Gastroesophageal sphincter (tissue), 4 donors: ENCODE measurements at regions not wholly inside any gene's neighbourhood (a gene's known extent, or its start where the extent isn't known, plus 50 kb on each side); places are given as distances from the start of the nearest gene placed in this dataset.

Experiments
- ATAC-seq: fragments of 150-250 bp; one replicate; pipeline ENCODE4 v1.9.1; 2016; ENCODE audit warnings: mild to moderate bottlenecking, moderate library complexity
- H3K27ac ChIP-seq, 4 donors: fragments of 200-600 bp; sonication (generic) in 3 of 4; 1 replicate in 3 of 4; 2 replicates in 1 of 4; pipeline ENCODE4 v1.5.1; 2016 to 2019
- H3K27me3 ChIP-seq: fragments of 200-600 bp; sonication (generic); one replicate; pipeline ENCODE4 v1.5.1; 2019
- H3K36me3 ChIP-seq, 2 donors: fragments of 200-600 bp; sonication (generic); one replicate each; pipeline ENCODE4 v1.5.1; 2019; ENCODE audit warnings: control low read depth in 1 of 2
- H3K4me1 ChIP-seq, 3 donors: fragments of 200-600 bp; sonication (generic); 1 replicate in 2 of 3; 2 replicates in 1 of 3; pipeline ENCODE4 v1.5.1; 2016 to 2019; ENCODE audit warnings: control low read depth in 2 of 3
- H3K4me3 ChIP-seq, 2 donors: fragments of 200-600 bp; sonication (generic); one replicate each; pipeline ENCODE4 v1.5.1; 2019; ENCODE audit warnings: mild to moderate bottlenecking in 1 of 2, moderate library complexity in 1 of 2
- H3K9me3 ChIP-seq, 3 donors: fragments of 200-600 bp; sonication (generic); one replicate each; pipeline ENCODE4 v1.5.1; 2017 to 2019; ENCODE audit warnings: control low read depth in 2 of 3
- CTCF ChIP-seq, 4 experiments: fragments of 200-600 bp in 2 of 4; fragments of 450-650 bp in 2 of 4; sonication (generic) in 1 of 4; IDR thresholded peaks; one replicate each; pipeline ENCODE4 v1.5.1; 2017 to 2019; ENCODE audit warnings: antibody characterized with exemption in 4 of 4, mild to moderate bottlenecking in 2 of 4, moderate library complexity in 2 of 4
- EP300 ChIP-seq: sonication (generic); formaldehyde crosslinking; IDR thresholded peaks from one replicate; pipeline ENCODE4 v1.6.1; 2017; ENCODE audit warnings: antibody characterized with exemption, mild to moderate bottlenecking
- POLR2A ChIP-seq, 2 donors: fragments of 450-650 bp; IDR thresholded peaks; one replicate each; pipeline ENCODE4 v1.6.1; 2017; ENCODE audit warnings: antibody characterized with exemption in 2 of 2, mild to moderate bottlenecking in 2 of 2, moderate library complexity in 1 of 2
- POLR2AphosphoS5 ChIP-seq: sonication (generic); formaldehyde crosslinking; IDR thresholded peaks from one replicate; pipeline ENCODE4 v1.6.1; 2017; ENCODE audit warnings: antibody characterized with exemption
- WGBS, 2 donors: methylation state at CpG; one replicate each; pipeline ENCODE4 v1.1.5; 2018; ENCODE audit warnings: low coverage in 1 of 2; 5-methylcytosine and 5-hydroxymethylcytosine counted together

DNA sequence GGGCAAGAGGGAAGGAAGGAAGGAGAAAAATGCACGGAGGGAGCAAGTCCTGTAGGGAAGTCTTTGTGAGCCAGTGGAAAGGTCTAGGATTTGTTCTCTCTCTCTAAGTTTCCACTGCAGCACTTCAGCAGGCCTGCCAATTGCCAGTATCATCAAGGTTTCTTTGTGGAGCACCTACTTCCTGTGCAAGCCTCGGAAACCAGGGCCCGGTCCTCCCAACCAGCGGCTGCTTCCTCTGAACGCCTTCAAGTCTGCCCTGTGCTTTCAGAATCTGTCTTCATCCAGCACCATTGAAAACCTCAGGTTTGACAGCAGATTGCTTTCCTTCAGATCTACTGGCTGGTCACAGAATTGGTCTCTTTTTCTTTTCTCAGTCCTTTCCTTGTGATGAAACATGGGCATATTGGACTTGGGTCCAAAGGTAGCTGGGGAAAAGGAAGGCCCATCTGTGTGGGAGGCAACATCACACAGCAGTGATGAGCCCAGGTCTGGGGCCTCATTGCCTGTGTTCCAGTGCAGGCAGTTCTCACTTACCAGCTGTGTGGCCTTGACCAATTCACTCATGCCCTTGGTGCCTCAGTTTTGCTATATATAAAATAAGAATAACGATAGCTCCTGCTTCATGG lies 144.5 kb downstream of the SEC16B start:
- no peak overlapping the region for H3K27ac ChIP-seq
- no peak for ATAC-seq
- H3K36me3 ChIP-seq: no peaks in the 10 kb centered on the region
- no peak overlapping the region for H3K4me3 ChIP-seq
- 40 to 86% methylated on average over 1 to 5 of the region's 6 CpGs for WGBS, 2 donors
- H3K27me3 ChIP-seq: no peaks in the 10 kb centered on the region
- no peaks in the 10 kb centered on the region for H3K9me3 ChIP-seq
- peaks cover 0 to 15% (median 0%) of the 10 kb centered on the region in 3 donors for H3K4me1 ChIP-seq
- TF ChIP-seq POLR2A (IDR thresholded peaks at IDR 0.05) (no peak), POLR2AphosphoS5 (no peak), CTCF (IDR thresholded peaks at IDR 0.05) (no peak), EP300 (no peak)

DNA sequence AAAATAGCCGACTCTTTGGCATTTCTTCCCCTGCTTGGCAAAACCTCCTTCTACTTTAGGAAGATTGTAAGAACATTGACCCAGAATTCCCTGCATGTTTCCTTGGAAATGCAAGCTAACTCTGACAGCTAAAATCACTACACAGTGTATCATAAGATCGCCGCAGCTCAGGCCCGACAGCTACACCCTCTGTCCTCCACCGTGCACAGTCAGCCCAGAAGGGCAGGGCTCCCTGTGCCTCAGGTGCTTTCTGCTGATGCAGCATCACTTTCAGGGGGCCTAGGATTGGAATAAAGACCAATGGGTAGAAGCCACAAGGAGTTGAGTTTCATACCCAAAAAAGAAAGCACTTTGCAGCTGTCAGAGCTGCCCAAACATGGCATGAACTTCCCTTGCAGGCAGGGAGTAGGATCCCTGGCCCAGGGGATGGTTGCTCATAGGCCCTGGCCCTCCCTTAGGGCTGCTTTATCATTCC lies 145.3 kb downstream of the SEC16B start:
- no peak for ATAC-seq
- no peaks in the 10 kb centered on the region for H3K27me3 ChIP-seq
- TF ChIP-seq POLR2A (IDR thresholded peaks at IDR 0.05): no peak
- no peak for TF ChIP-seq CTCF (IDR thresholded peaks at IDR 0.05)
- TF ChIP-seq POLR2AphosphoS5: no peak
- TF ChIP-seq EP300: no peak
- H3K36me3 ChIP-seq: no peaks in the 10 kb centered on the region
- peaks cover 0 to 15% (median 0%) of the 10 kb centered on the region in 3 donors for H3K4me1 ChIP-seq
- no peak overlapping the region for H3K27ac ChIP-seq
- no peak overlapping the region for H3K4me3 ChIP-seq
- WGBS, 2 donors: 0 to 30% methylated on average over 1 to 3 of the region's 5 CpGs
- H3K9me3 ChIP-seq: no peaks in the 10 kb centered on the region

GRCh38 chr1:177820213-177820612 lies 149.6 kb downstream of the SEC16B start:
- peaks cover 0 to 15% (median 0%) of the 10 kb centered on the region in 3 donors for H3K4me1 ChIP-seq
- H3K36me3 ChIP-seq: no peaks in the 10 kb centered on the region
- TF ChIP-seq POLR2AphosphoS5 (no peak), POLR2A (IDR thresholded peaks at IDR 0.05) (no peak), EP300 (no peak), CTCF (IDR thresholded peaks at IDR 0.05) (no peak)
- peaks cover 0 to 6% (median 0%) of the 10 kb centered on the region in 3 donors for H3K9me3 ChIP-seq
- no peak for ATAC-seq
- WGBS, 2 donors: 87% methylated on average over 6 of the region's 6 CpGs; no CpG with 5 or more reads in 1 of the 2 donors
- H3K4me3 ChIP-seq: no peak overlapping the region
- H3K27ac ChIP-seq: no peak overlapping the region
- no peaks in the 10 kb centered on the region for H3K27me3 ChIP-seq

DNA sequence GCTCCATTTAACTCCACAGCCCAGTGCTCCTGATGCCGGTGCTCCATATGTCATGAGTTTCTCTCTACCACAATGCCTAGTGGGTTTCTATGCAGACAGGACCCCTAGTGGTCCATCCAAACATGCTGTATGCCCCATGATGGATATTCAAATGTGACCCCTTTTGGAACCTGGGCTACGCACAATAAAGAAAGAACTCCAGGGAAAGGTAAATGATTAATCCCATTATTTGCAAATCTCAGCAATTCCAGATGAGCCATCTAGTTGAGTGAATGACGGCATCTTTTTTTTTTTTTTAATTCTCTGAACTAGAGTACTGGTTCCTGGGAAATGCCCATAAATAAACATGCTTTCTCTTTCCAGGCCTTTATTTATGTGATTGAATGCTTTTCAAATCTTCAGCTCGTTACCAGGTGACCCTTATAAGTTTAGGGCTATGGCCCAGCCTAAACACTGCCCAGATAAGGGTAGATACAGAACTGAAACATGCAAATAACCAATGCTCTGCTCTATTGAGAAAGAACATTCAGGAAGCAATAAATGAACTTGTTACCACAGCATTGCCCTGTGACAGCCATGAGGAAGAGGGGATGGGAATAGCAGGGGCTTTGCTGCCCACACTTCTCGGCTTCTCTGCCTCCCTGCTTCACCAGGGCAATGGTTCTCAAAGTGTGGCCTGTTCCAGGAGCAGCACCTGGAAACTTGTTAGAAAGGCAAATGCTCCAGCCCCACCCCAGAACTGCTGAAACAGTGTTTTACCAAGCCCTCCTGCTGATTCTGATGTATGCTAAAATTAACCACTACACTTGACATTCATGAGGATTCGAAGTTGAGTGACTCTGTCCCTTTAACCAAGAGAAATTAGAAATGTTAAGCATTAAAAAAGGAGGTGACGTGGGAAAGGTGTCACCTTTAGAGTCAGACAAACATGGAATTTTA lies 151.7 kb downstream of the SEC16B start:
- H3K27ac ChIP-seq: no peak overlapping the region
- TF ChIP-seq EP300: no peak
- 69 to 84% methylated on average over 3 to 7 of the region's 7 CpGs for WGBS, 2 donors
- H3K27me3 ChIP-seq: no peaks in the 10 kb centered on the region
- no peaks in the 10 kb centered on the region for H3K36me3 ChIP-seq
- peaks cover 0 to 6% (median 0%) of the 10 kb centered on the region in 3 donors for H3K9me3 ChIP-seq
- no peak for ATAC-seq
- no peaks in the 10 kb centered on the region for H3K4me1 ChIP-seq
- H3K4me3 ChIP-seq: no peak overlapping the region

DNA sequence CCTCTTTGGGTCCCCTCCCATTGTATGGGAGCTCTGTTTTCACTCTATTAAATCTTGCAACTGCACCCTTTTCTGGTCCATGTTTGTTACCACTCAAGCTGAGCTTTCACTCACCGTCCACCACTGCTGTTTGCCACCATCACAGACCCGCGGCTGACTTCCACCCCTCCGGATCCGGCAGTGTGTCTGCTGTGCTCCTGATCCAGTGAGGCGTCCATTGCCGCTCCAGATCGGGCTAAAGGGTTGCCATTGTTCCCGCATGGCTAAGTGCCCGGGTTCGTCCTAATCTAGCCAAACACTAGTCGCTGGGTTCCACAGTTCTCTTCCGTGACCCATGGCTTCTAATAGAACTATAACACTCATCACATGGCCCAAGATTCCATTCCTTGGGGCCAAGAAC lies 157.2 kb downstream of the SEC16B start:
- TF ChIP-seq EP300 (no peak), CTCF (IDR thresholded peaks at IDR 0.05) (no peak), POLR2A (IDR thresholded peaks at IDR 0.05) (no peak)
- WGBS, 2 donors: 88 to 94% methylated on average over 3 of the region's 13 CpGs
- Histone ChIP-seq H3K27me3 (peaks cover 4% of the 10 kb centered on the region), H3K4me1 (no peaks in the 10 kb centered on the region), H3K9me3 (peaks cover 0 to 6% (median 0%) of the 10 kb centered on the region in 3 donors), H3K36me3 (no peaks in the 10 kb centered on the region), H3K4me3 (no peak overlapping the region), H3K27ac (no peak overlapping the region)
- no peak for ATAC-seq
